NCI-H187 (cell line): ENCODE measurements at regions not wholly inside any gene's neighbourhood (a gene's known extent, or its start where the extent isn't known, plus 50 kb on each side); places are given as distances from the start of the nearest gene placed in this dataset.
"Not testable (repeated sequence)": the region's sequence is repeated elsewhere in the genome, so short reads cannot be mapped to it uniquely, and the experiment has no call there.

ENCODE experiments used
- DNase-seq, 2 experiments: peaks; one replicate each; lab custom pipeline; 2025; lab: John Stamatoyannopoulos, UW

GRCh38 chr10:65275296-65275695, 1650.5 kb upstream of the LRRTM3 start:
- no peak for DNase-seq

- DNase-seq, result no peak
Observed at GRCh38 chr10:65284495-65285041, 1641.3 kb upstream of the LRRTM3 start.

GRCh38 chr10:65285726-65286125, 1640.1 kb upstream of the LRRTM3 start:
- DNase-seq, result not testable (repeated sequence)

GRCh38 chr10:65291286-65291685, 1634.5 kb upstream of the LRRTM3 start:
- DNase-seq, result no peak

GRCh38 chr10:65292551-65292950, 1633.3 kb upstream of the LRRTM3 start:
- no peak for DNase-seq

- no peak for DNase-seq
Observed at GRCh38 chr10:65294329-65294728, 1631.5 kb upstream of the LRRTM3 start.

- no peak for DNase-seq
Observed at GRCh38 chr10:65301181-65301580, 1624.7 kb upstream of the LRRTM3 start.

GRCh38 chr10:65306201-65306600, 1619.6 kb upstream of the LRRTM3 start:
- DNase-seq, result no peak

GRCh38 chr10:65312876-65313275, 1613.0 kb upstream of the LRRTM3 start:
- DNase-seq, result no peak

- no peak for DNase-seq
Observed at GRCh38 chr10:65313406-65313805, 1612.4 kb upstream of the LRRTM3 start.

GRCh38 chr10:65314253-65314652, 1611.6 kb upstream of the LRRTM3 start:
- DNase-seq, result no peak

- DNase-seq, result no peak
Observed at GRCh38 chr10:65319493-65319892, 1606.3 kb upstream of the LRRTM3 start.

- DNase-seq, result no peak
Observed at GRCh38 chr10:65320236-65321026, 1605.4 kb upstream of the LRRTM3 start.

GRCh38 chr10:65323802-65324201, 1602.0 kb upstream of the LRRTM3 start:
- no peak for DNase-seq

- no peak for DNase-seq
Observed at GRCh38 chr10:65325913-65326312, 1599.9 kb upstream of the LRRTM3 start.

GRCh38 chr10:65328486-65328885, 1597.3 kb upstream of the LRRTM3 start:
- no peak for DNase-seq

GRCh38 chr10:65335311-65335710, 1590.5 kb upstream of the LRRTM3 start:
- no peak for DNase-seq

GRCh38 chr10:65340340-65340739, 1585.5 kb upstream of the LRRTM3 start:
- no peak for DNase-seq

GRCh38 chr10:65341323-65341925, 1584.4 kb upstream of the LRRTM3 start:
- DNase-seq, result no peak

GRCh38 chr10:65342245-65342644, 1583.6 kb upstream of the LRRTM3 start:
- no peak for DNase-seq

GRCh38 chr10:65346466-65346865, 1579.4 kb upstream of the LRRTM3 start:
- DNase-seq, result no peak

GRCh38 chr10:65348637-65349036, 1577.2 kb upstream of the LRRTM3 start:
- no peak for DNase-seq

- DNase-seq, result no peak
Observed at GRCh38 chr10:65350611-65351010, 1575.2 kb upstream of the LRRTM3 start.
